ENCODE measurements at regions not wholly inside any gene's neighbourhood (a gene's known extent, or its start where the extent isn't known, plus 50 kb on each side); places are given as distances from the start of the nearest gene placed in this dataset.
A peak's percentile ranks its signal among the peaks of the same experiment; 100 is the strongest.

DNA sequence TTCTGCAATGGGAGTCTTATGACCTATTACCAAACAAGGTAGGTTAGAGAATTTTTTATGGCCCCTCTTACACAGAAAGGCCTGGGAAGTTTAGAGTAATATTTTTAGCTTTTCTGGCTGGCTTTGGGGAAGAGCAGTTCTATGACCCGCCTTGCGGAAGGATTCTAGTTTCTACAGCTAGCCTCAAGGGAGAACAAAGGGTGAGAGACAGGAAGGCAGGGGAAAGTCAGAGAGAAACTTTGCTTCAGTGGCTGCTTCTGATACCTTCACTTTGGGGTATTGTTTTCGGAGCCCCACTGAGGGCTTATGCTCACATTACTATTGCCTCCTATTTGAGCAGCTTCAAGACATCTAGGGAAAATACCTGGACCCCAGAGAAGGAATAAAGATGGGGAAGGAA lies 80.7 kb upstream of the NUDT4 start:
- ATAC-seq (no peak), DNase-seq (ENCODE audit: low spot score) (no peak)
- H3K27me3 Mint-ChIP-seq (ENCODE audit: insufficient read depth, low read depth, poor library complexity), result peaks cover 2% of the 10 kb centered on the region
- TF ChIP-seq NANOG (IDR thresholded peaks at IDR 0.05; ENCODE audit: borderline replicate concordance) (no peak), JUNB (IDR thresholded peaks at IDR 0.05; ENCODE audit: unreplicated experiment) (no peak), CREB1 (CRISPR knock-in tag; IDR thresholded peaks at IDR 0.05; ENCODE audit: low read depth) (no peak), EZH2 (IDR thresholded peaks at IDR 0.05; ENCODE audit: low read depth, unreplicated experiment) (no peak), EZH2phosphoT487 (IDR thresholded peaks at IDR 0.05; ENCODE audit: unreplicated experiment) (no peak), STAT1 (IDR thresholded peaks at IDR 0.05; ENCODE audit: unreplicated experiment) (no peak), ZNF462 (CRISPR knock-in tag; IDR thresholded peaks at IDR 0.05) (no peak), REST (IDR thresholded peaks at IDR 0.05; ENCODE audit: unreplicated experiment) (no peak), ZNF114 (CRISPR knock-in tag; IDR thresholded peaks at IDR 0.05) (no peak), ZNF331 (CRISPR knock-in tag; IDR thresholded peaks at IDR 0.05; ENCODE audit: low read depth) (no peak), ETS1 (IDR thresholded peaks at IDR 0.05) (no peak), CTCF (conservative IDR thresholded peaks at IDR 0.05; ENCODE audit: low read depth in 2 of 2) (no peak)
- Histone ChIP-seq H3K27me3 (ENCODE audit: insufficient read depth) (no peaks in the 10 kb centered on the region), H4K20me1 (replicated peaks; ENCODE audit: insufficient read depth) (no peaks in the 10 kb centered on the region), H3K9me2 (ENCODE audit: insufficient read depth) (no peaks in the 10 kb centered on the region), H3K36me3 (ENCODE audit: insufficient read depth) (no peaks in the 10 kb centered on the region), H3K27ac (ENCODE audit: low read depth) (no peak overlapping the region), H3K79me2 (replicated peaks; ENCODE audit: insufficient read depth) (no peaks in the 10 kb centered on the region), H3K4me1 (ENCODE audit: insufficient read depth) (no peaks in the 10 kb centered on the region), H3K4me3 (no peak overlapping the region), H2AFZ (peak overlapping the region; percentile 94), H3F3A (replicated peaks; ENCODE audit: low read depth) (no peaks in the 10 kb centered on the region), H3K4me2 (no peak overlapping the region)
- peaks cover 4% of the 10 kb centered on the region; the same call in 1 of the 3 replicates for H3K4me1 Mint-ChIP-seq
- no peaks in the 10 kb centered on the region for H3K36me3 Mint-ChIP-seq (ENCODE audit: low read depth)
- no peak overlapping the region for H3K27ac Mint-ChIP-seq
- no peaks in the 10 kb centered on the region; the same call in 2 of the 3 replicates for H3K9me3 Mint-ChIP-seq
- H3K4me3 Mint-ChIP-seq, result no peak overlapping the region
